GM08714 (cell line): ENCODE measurements at regions not wholly inside any gene's neighbourhood (a gene's known extent, or its start where the extent isn't known, plus 50 kb on each side); places are given as distances from the start of the nearest gene placed in this dataset.
"Not testable (repeated sequence)": the region's sequence is repeated elsewhere in the genome, so short reads cannot be mapped to it uniquely, and the experiment has no call there.

Source experiments
- H3K4me3 ChIP-seq: fragments of 200-500 bp; sonication (Bioruptor generic); 2 replicates; pipeline ENCODE4 v1.5.1; 2014; ENCODE audit warnings: mild to moderate bottlenecking, low read length, inconsistent platforms
- ZNF274 ChIP-seq: IDR thresholded peaks from 2 replicates; pipeline ENCODE4 v1.6.1; 2012; ENCODE audit warnings: mild to moderate bottlenecking, low read depth, low read length

GRCh38 chr12:105892362-105892910 lies 246.3 kb downstream of the NUAK1 start:
- TF ChIP-seq ZNF274: no peak
- H3K4me3 ChIP-seq: no peak overlapping the region

GRCh38 chr12:105895197-105895832 lies 243.4 kb downstream of the NUAK1 start:
- H3K4me3 ChIP-seq: not testable (repeated sequence)

- no peak for TF ChIP-seq ZNF274
- no peak overlapping the region for H3K4me3 ChIP-seq
Observed at GRCh38 chr12:105897311-105897725, 241.4 kb downstream of the NUAK1 start.

GRCh38 chr12:105898271-105898670 lies 240.5 kb downstream of the NUAK1 start:
- not testable (repeated sequence) for H3K4me3 ChIP-seq

- no peak for TF ChIP-seq ZNF274
- no peak overlapping the region for H3K4me3 ChIP-seq
Observed at GRCh38 chr12:105899589-105899988, 239.2 kb downstream of the NUAK1 start.

GRCh38 chr12:105906561-105906960 lies 232.2 kb downstream of the NUAK1 start:
- no peak for TF ChIP-seq ZNF274
- no peak overlapping the region for H3K4me3 ChIP-seq

- H3K4me3 ChIP-seq: no peak overlapping the region
- no peak for TF ChIP-seq ZNF274
Observed at GRCh38 chr12:105907982-105908381, 230.8 kb downstream of the NUAK1 start.

- H3K4me3 ChIP-seq: no peak overlapping the region
- TF ChIP-seq ZNF274: no peak
Observed at GRCh38 chr12:105910030-105910429, 228.7 kb downstream of the NUAK1 start.

GRCh38 chr12:105911966-105912365 lies 226.8 kb downstream of the NUAK1 start:
- no peak for TF ChIP-seq ZNF274
- H3K4me3 ChIP-seq: no peak overlapping the region

GRCh38 chr12:105912882-105913678 lies 225.7 kb downstream of the NUAK1 start:
- no peak for TF ChIP-seq ZNF274
- H3K4me3 ChIP-seq: no peak overlapping the region

- no peak for TF ChIP-seq ZNF274
Observed at GRCh38 chr12:105915997-105916759, 222.6 kb downstream of the NUAK1 start.

GRCh38 chr12:105916760-105917039 lies 222.1 kb downstream of the NUAK1 start:
- TF ChIP-seq ZNF274: no peak
- no peak overlapping the region for H3K4me3 ChIP-seq

More at GRCh38 chr12:105915997-105916759, 222.6 kb downstream of the NUAK1 start:
- H3K4me3 ChIP-seq: no peak overlapping the region

- no peak for TF ChIP-seq ZNF274
- no peak overlapping the region for H3K4me3 ChIP-seq
Observed at GRCh38 chr12:105920161-105920684, 218.5 kb downstream of the NUAK1 start.

GRCh38 chr12:105921055-105921454 lies 217.7 kb downstream of the NUAK1 start:
- TF ChIP-seq ZNF274: no peak
- H3K4me3 ChIP-seq: no peak overlapping the region
